SK-N-SH (cell line): ENCODE measurements at regions not wholly inside any gene's neighbourhood (a gene's known extent, or its start where the extent isn't known, plus 50 kb on each side); places are given as distances from the start of the nearest gene placed in this dataset.

ENCODE experiments used
- CTCF ChIA-PET: fragments of 300-600, 350-600 bp; formaldehyde crosslinking; extraction: SDS; loops from one replicate; lab custom pipeline; 2021; lab: Yijun Ruan, JAX
- POLR2A ChIA-PET: fragments of 350-600 bp; sonication (Branson Sonifier 250); formaldehyde crosslinking; extraction: SDS; loops from one replicate; lab custom pipeline; 2020; ENCODE audit warnings: antibody characterized with exemption, inconsistent platforms; lab: Yijun Ruan, JAX
- DNase-seq: peaks from one replicate; pipeline ENCODE4 v3.0.0; 2012
- H2AFZ ChIP-seq: fragments of 200-600 bp; sonication (generic); 2 replicates; pipeline ENCODE4 v1.8.1; 2016; ENCODE audit warnings: antibody characterized with exemption, mild to moderate bottlenecking, low read depth
- H3F3A ChIP-seq: fragments of 200-600 bp; sonication (generic); replicated peaks from 2 replicates; pipeline ENCODE3; 2016; ENCODE audit warnings: antibody characterized with exemption, mild to moderate bottlenecking; ENCODE audit not compliant: insufficient read depth
- H3K27ac ChIP-seq, 2 experiments: fragments of 200-500 bp in 1 of 2; fragments of 200-600 bp in 1 of 2; sonication (Bioruptor generic) in 1 of 2; sonication (generic), shearing (Covaris generic) in 1 of 2; 2 replicates each; pipeline versions ENCODE4 v1.5.1 to v1.6.1; 2014 to 2016; ENCODE audit warnings: low read depth in 2 of 2, inconsistent platforms in 1 of 2, low read length in 1 of 2, mild to moderate bottlenecking in 1 of 2, mixed read lengths in 1 of 2
- H3K27me3 ChIP-seq: fragments of 200-600 bp; sonication (generic), shearing (Covaris generic); 2 replicates; pipeline ENCODE4 v1.6.1; 2016; ENCODE audit warnings: mixed run types; ENCODE audit not compliant: insufficient read depth
- H3K36me3 ChIP-seq, 2 experiments: fragments of 200-500 bp in 1 of 2; fragments of 200-600 bp in 1 of 2; sonication (Bioruptor generic) in 1 of 2; sonication (generic) in 1 of 2; replicated peaks in 1 of 2; 2 replicates each; pipeline versions ENCODE3 to v1.5.1; 2014 to 2016; ENCODE audit warnings: low read length in 1 of 2, mild to moderate bottlenecking in 1 of 2; ENCODE audit not compliant: insufficient read depth in 2 of 2, control insufficient read depth in 1 of 2
- H3K4me1 ChIP-seq, 2 experiments: fragments of 200-500 bp in 1 of 2; fragments of 200-600 bp in 1 of 2; sonication (Bioruptor generic) in 1 of 2; sonication (generic), shearing (Covaris generic) in 1 of 2; 2 replicates each; pipeline versions ENCODE4 v1.5.1 to v1.6.1; 2014 to 2016; ENCODE audit warnings: low read depth in 1 of 2, low read length in 1 of 2, mixed run types in 1 of 2; ENCODE audit not compliant: insufficient read depth in 2 of 2, control insufficient read depth in 1 of 2
- H3K4me2 ChIP-seq: fragments of 200-600 bp; sonication (generic), shearing (Covaris generic); 2 replicates; pipeline ENCODE4 v1.6.1; 2017; ENCODE audit warnings: mixed run types
- H3K4me3 ChIP-seq, 2 experiments: fragments of 200-500 bp in 1 of 2; fragments of 200-600 bp in 1 of 2; sonication (Bioruptor generic) in 1 of 2; sonication (generic), shearing (Covaris generic) in 1 of 2; 2 replicates each; pipeline versions ENCODE4 v1.5.1 to v1.8.1; 2014 to 2016; ENCODE audit warnings: low read depth in 2 of 2, inconsistent platforms in 1 of 2, low read length in 1 of 2, mild to moderate bottlenecking in 1 of 2, mixed read lengths in 1 of 2, moderate library complexity in 1 of 2
- H3K79me2 ChIP-seq: fragments of 200-600 bp; sonication (generic); 2 replicates; pipeline ENCODE4 v1.8.1; 2017; ENCODE audit warnings: mild to moderate bottlenecking; ENCODE audit not compliant: insufficient read depth
- H3K9ac ChIP-seq: fragments of 200-600 bp; sonication (generic); 2 replicates; pipeline ENCODE4 v1.6.1; 2017; ENCODE audit warnings: mixed run types
- H3K9me2 ChIP-seq: fragments of 200-600 bp; sonication (generic); 2 replicates; pipeline ENCODE4 v1.6.1; 2017; ENCODE audit warnings: mixed run types
- H3K9me3 ChIP-seq: fragments of 200-600 bp; sonication (generic); 2 replicates; pipeline ENCODE4 v1.6.1; 2017; ENCODE audit warnings: mixed run types, mild to moderate bottlenecking, moderate library complexity
- H4K20me1 ChIP-seq: fragments of 200-600 bp; sonication (generic); 2 replicates; pipeline ENCODE4 v1.6.1; 2017; ENCODE audit warnings: mild to moderate bottlenecking, mixed run types; ENCODE audit not compliant: insufficient read depth
- CHD2 ChIP-seq: fragments of 150-350 bp; IDR thresholded peaks from 2 replicates; pipeline ENCODE4 v1.6.1; 2018; ENCODE audit warnings: low read length; ENCODE audit not compliant: partially characterized antibody
- CTCF ChIP-seq: fragments of 200-600 bp; sonication (generic); IDR thresholded peaks from 2 replicates; pipeline ENCODE4 v1.6.1; 2017; ENCODE audit warnings: antibody characterized with exemption, mild to moderate bottlenecking, moderate library complexity
- ELF1 ChIP-seq: IDR thresholded peaks from 2 replicates; pipeline ENCODE4 v1.4.0; 2012
- EP300 ChIP-seq, 2 experiments: IDR thresholded peaks; 2 replicates each; pipeline versions ENCODE4 v1.4.0 to v1.6.1; 2012; ENCODE audit warnings: borderline replicate concordance in 1 of 2, low read depth in 1 of 2, low read length in 1 of 2
- FOSL2 ChIP-seq: IDR thresholded peaks from 2 replicates; pipeline ENCODE4 v1.4.0; 2012; ENCODE audit warnings: low read depth, mild to moderate bottlenecking, moderate library complexity, borderline replicate concordance
- FOXM1 ChIP-seq: IDR thresholded peaks from 2 replicates; pipeline ENCODE4 v1.4.0; 2012; ENCODE audit warnings: low read depth, mild to moderate bottlenecking
- GABPA ChIP-seq: IDR thresholded peaks from 2 replicates; pipeline ENCODE4 v1.4.0; 2012; ENCODE audit warnings: low read depth, mild to moderate bottlenecking
- NFIC ChIP-seq: IDR thresholded peaks from 2 replicates; pipeline ENCODE4 v1.4.0; 2012; ENCODE audit warnings: borderline replicate concordance
- NRF1 ChIP-seq: IDR thresholded peaks from 2 replicates; pipeline ENCODE4 v1.6.1; 2012; ENCODE audit warnings: low read depth, mild to moderate bottlenecking, low read length
- RCOR1 ChIP-seq: fragments of 150-350 bp; IDR thresholded peaks from 2 replicates; pipeline ENCODE4 v1.6.1; 2017; ENCODE audit warnings: antibody characterized with exemption, low read length
- REST ChIP-seq: IDR thresholded peaks from 2 replicates; pipeline ENCODE4 v1.6.1; 2012; ENCODE audit warnings: mild to moderate bottlenecking, low read depth, low read length, moderate library complexity
- SIN3A ChIP-seq: IDR thresholded peaks from 2 replicates; pipeline ENCODE4 v1.6.1; 2012; ENCODE audit warnings: low read depth, mild to moderate bottlenecking, low read length, moderate library complexity, borderline replicate concordance
- TAF1 ChIP-seq: IDR thresholded peaks from 2 replicates; pipeline ENCODE4 v1.6.1; 2012; ENCODE audit warnings: low read depth, mild to moderate bottlenecking, low read length, moderate library complexity, borderline replicate concordance
- TCF12 ChIP-seq: IDR thresholded peaks from 2 replicates; pipeline ENCODE4 v1.4.0; 2012
- TEAD4 ChIP-seq: IDR thresholded peaks from 2 replicates; pipeline ENCODE4 v1.4.0; 2012; ENCODE audit warnings: mild to moderate bottlenecking, borderline replicate concordance; ENCODE audit not compliant: insufficient read depth
- USF1 ChIP-seq: IDR thresholded peaks from 2 replicates; pipeline ENCODE4 v1.4.0; 2012; ENCODE audit warnings: low read depth, borderline replicate concordance
- YY1 ChIP-seq: IDR thresholded peaks from 2 replicates; pipeline ENCODE4 v1.4.0; 2012; ENCODE audit warnings: low read depth, mild to moderate bottlenecking
- WGBS: methylation state at CpG from one replicate; pipeline ENCODE4 v1.1.6; 2017; ENCODE audit warnings: low lambda C conversion rate; 5-methylcytosine and 5-hydroxymethylcytosine counted together

- no peaks in the 10 kb centered on the region for H3F3A ChIP-seq
- TF ChIP-seq TCF12: no peak
- TF ChIP-seq REST: no peak
- no peak for TF ChIP-seq FOSL2
- TF ChIP-seq RCOR1: no peak
- TF ChIP-seq CHD2: no peak
- no peak for TF ChIP-seq NFIC
- no peak for TF ChIP-seq EP300 (IDR thresholded peaks at IDR 0.05; ENCODE audit: borderline replicate concordance in 1 of 2, low read depth in 1 of 2, low read length in 1 of 2)
- no peak for TF ChIP-seq CTCF
- no peak for TF ChIP-seq YY1
- no peak for TF ChIP-seq SIN3A
- TF ChIP-seq TEAD4: no peak
- no peak for TF ChIP-seq NRF1
- no peak for TF ChIP-seq ELF1
- TF ChIP-seq FOXM1: no peak
- no peak for TF ChIP-seq TAF1
- TF ChIP-seq USF1: no peak
- TF ChIP-seq GABPA: no peak
- TF ChIP-seq, all 33 proteins: peak for 0
- WGBS: 39% methylated on average over 2 of the region's 2 CpGs
- Histone ChIP-seq H3K79me2 (no peaks in the 10 kb centered on the region), H3K36me3 (no peaks in the 10 kb centered on the region), H4K20me1 (no peaks in the 10 kb centered on the region), H3K4me2 (no peak overlapping the region), H3K9ac (no peak overlapping the region), H3K9me3 (no peaks in the 10 kb centered on the region), H3K9me2 (no peaks in the 10 kb centered on the region), H3K27me3 (no peaks in the 10 kb centered on the region), H3K27ac (no peak overlapping the region), H3K4me3 (no peak overlapping the region), H3K4me1 (no peaks in the 10 kb centered on the region), H2AFZ (no peak overlapping the region)
- DNase-seq: no peak
- CTCF ChIA-PET: interaction anchor here (1.3 kb wide), 1 partner anchor 9 kb away, joined by 3 read pairs; no protein-coding TSS in a partner anchor
- POLR2A ChIA-PET: no interaction called here
Observed at GRCh38 chr21:24032709-24033232, 1574.5 kb downstream of the MRPL39 start.
